ENCODE measurements at regions not wholly inside any gene's neighbourhood (a gene's known extent, or its start where the extent isn't known, plus 50 kb on each side); places are given as distances from the start of the nearest gene placed in this dataset.
"Not testable (repeated sequence)": the region's sequence is repeated elsewhere in the genome, so short reads cannot be mapped to it uniquely, and the experiment has no call there.

GRCh38 chr9:78121488-78121887, 89.9 kb upstream of the GNAQ start:
- peak; percentile 31 for DNase-seq

- DNase-seq = no peak
These were observed 87.3 kb upstream of the GNAQ start for GRCh38 chr9:78118742-78119473.

GRCh38 chr9:78115073-78115472, 83.5 kb upstream of the GNAQ start:
- DNase-seq = no peak

GRCh38 chr9:78114581-78114980, 83.0 kb upstream of the GNAQ start:
- DNase-seq = no peak

- DNase-seq = no peak
These were observed 80.8 kb upstream of the GNAQ start for GRCh38 chr9:78112406-78112805.

GRCh38 chr9:78112004-78112403, 80.4 kb upstream of the GNAQ start:
- DNase-seq = no peak

GRCh38 chr9:78109075-78109474, 77.5 kb upstream of the GNAQ start:
- no peak for DNase-seq

- not testable (repeated sequence) for DNase-seq
These were observed 75.0 kb upstream of the GNAQ start for GRCh38 chr9:78106586-78106985.

GRCh38 chr9:78103971-78104433, 72.4 kb upstream of the GNAQ start:
- peak; percentile 83 for DNase-seq

- no peak for DNase-seq
These were observed 69.6 kb upstream of the GNAQ start for GRCh38 chr9:78101247-78101646.

GRCh38 chr9:78097541-78097940, 65.9 kb upstream of the GNAQ start:
- peak; percentile 40 for DNase-seq

GRCh38 chr9:78091731-78092130, 60.1 kb upstream of the GNAQ start:
- no peak for DNase-seq

GRCh38 chr9:78089111-78089510, 57.5 kb upstream of the GNAQ start:
- no peak for DNase-seq

- DNase-seq = not testable (repeated sequence)
These were observed 56.6 kb upstream of the GNAQ start for GRCh38 chr9:78088190-78088589.
